ENCODE measurements at regions not wholly inside any gene's neighbourhood (a gene's known extent, or its start where the extent isn't known, plus 50 kb on each side); places are given as distances from the start of the nearest gene placed in this dataset.

GRCh38 chr2:181183878-181184542, 203.6 kb downstream of the UBE2E3 start:
- Histone ChIP-seq H3K79me2 (no peaks in the 10 kb centered on the region), H3K27me3 (no peaks in the 10 kb centered on the region), H3K4me3 (no peak overlapping the region), H3K36me3 (replicated peaks; ENCODE audit: insufficient read depth, low read depth) (no peaks in the 10 kb centered on the region), H3K9me3 (ENCODE audit: low read depth) (no peaks in the 10 kb centered on the region), H3K4me2 (no peak overlapping the region), H3K9me2 (replicated peaks; ENCODE audit: insufficient read depth) (no peaks in the 10 kb centered on the region), H4K20me1 (ENCODE audit: insufficient read depth, poor library complexity, severe bottlenecking) (no peaks in the 10 kb centered on the region), H3K4me1 (ENCODE audit: insufficient read depth) (no peaks in the 10 kb centered on the region), H2AFZ (no peak overlapping the region), H3K27ac (no peak overlapping the region)
- 87% methylated on average over 4 of the region's 4 CpGs for WGBS (ENCODE audit: low lambda C conversion rate, missing lambda C conversion rate)
- no peak for TF ChIP-seq EZH2phosphoT487 (IDR thresholded peaks at IDR 0.05; ENCODE audit: low read depth, severe bottlenecking, unreplicated experiment)
- TF ChIP-seq EZH2 (IDR thresholded peaks at IDR 0.05; ENCODE audit: borderline replicate concordance): no peak
- TF ChIP-seq CTCF (IDR thresholded peaks at IDR 0.05; ENCODE audit: poor library complexity): no peak
- no peak for DNase-seq (ENCODE audit: low spot score)

DNA sequence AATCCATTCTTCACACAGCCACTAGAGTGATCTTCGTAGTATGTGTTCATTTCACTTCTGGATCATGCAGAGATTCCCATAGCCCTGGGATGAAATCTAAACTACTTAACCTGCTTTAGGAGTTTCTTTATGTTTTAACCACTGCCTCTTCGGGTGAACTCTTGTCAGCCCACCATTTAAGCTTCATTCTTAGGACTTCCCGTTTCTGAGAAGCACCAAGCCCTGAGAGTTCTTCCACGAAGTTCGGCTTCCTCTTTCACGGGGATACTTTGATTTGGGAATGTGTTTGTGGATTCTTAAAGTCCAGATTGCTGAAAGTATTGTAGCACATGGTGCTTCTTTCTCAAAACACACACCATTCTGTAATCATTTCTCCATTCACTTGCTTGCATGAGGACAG, 205.0 kb downstream of the UBE2E3 start:
- no peak overlapping the region for H3K4me3 ChIP-seq
- H3K79me2 ChIP-seq: no peaks in the 10 kb centered on the region
- H3K4me1 ChIP-seq (ENCODE audit: insufficient read depth): no peaks in the 10 kb centered on the region
- no peaks in the 10 kb centered on the region for H4K20me1 ChIP-seq (ENCODE audit: insufficient read depth, poor library complexity, severe bottlenecking)
- no peak for DNase-seq (ENCODE audit: low spot score)
- WGBS (ENCODE audit: low lambda C conversion rate, missing lambda C conversion rate): 92% methylated on average over 6 of the region's 6 CpGs
- H3K27me3 ChIP-seq: no peaks in the 10 kb centered on the region
- no peak overlapping the region for H3K27ac ChIP-seq
- no peaks in the 10 kb centered on the region for H3K9me2 ChIP-seq (replicated peaks; ENCODE audit: insufficient read depth)
- TF ChIP-seq EZH2 (IDR thresholded peaks at IDR 0.05; ENCODE audit: borderline replicate concordance) (no peak), CTCF (IDR thresholded peaks at IDR 0.05; ENCODE audit: poor library complexity) (no peak)
- H3K9me3 ChIP-seq (ENCODE audit: low read depth): no peaks in the 10 kb centered on the region
- H3K4me2 ChIP-seq: no peak overlapping the region
- H2AFZ ChIP-seq: no peak overlapping the region
- no peaks in the 10 kb centered on the region for H3K36me3 ChIP-seq (replicated peaks; ENCODE audit: insufficient read depth, low read depth)

GRCh38 chr2:181185948-181186347, 205.5 kb downstream of the UBE2E3 start:
- H3K27ac ChIP-seq: no peak overlapping the region
- 86% methylated on average over 4 of the region's 4 CpGs for WGBS (ENCODE audit: low lambda C conversion rate, missing lambda C conversion rate)
- no peaks in the 10 kb centered on the region for H3K36me3 ChIP-seq (replicated peaks; ENCODE audit: insufficient read depth, low read depth)
- no peaks in the 10 kb centered on the region for H3K9me2 ChIP-seq (replicated peaks; ENCODE audit: insufficient read depth)
- DNase-seq (ENCODE audit: low spot score): no peak
- TF ChIP-seq CTCF (IDR thresholded peaks at IDR 0.05; ENCODE audit: poor library complexity) (no peak), EZH2phosphoT487 (IDR thresholded peaks at IDR 0.05; ENCODE audit: low read depth, severe bottlenecking, unreplicated experiment) (no peak), EZH2 (IDR thresholded peaks at IDR 0.05; ENCODE audit: borderline replicate concordance) (no peak)
- no peaks in the 10 kb centered on the region for H3K79me2 ChIP-seq
- H3K27me3 ChIP-seq: no peaks in the 10 kb centered on the region
- H2AFZ ChIP-seq: no peak overlapping the region
- no peak overlapping the region for H3K4me2 ChIP-seq
- H3K9me3 ChIP-seq (ENCODE audit: low read depth): no peaks in the 10 kb centered on the region
- H4K20me1 ChIP-seq (ENCODE audit: insufficient read depth, poor library complexity, severe bottlenecking): no peaks in the 10 kb centered on the region
- H3K4me1 ChIP-seq (ENCODE audit: insufficient read depth): no peaks in the 10 kb centered on the region
- no peak overlapping the region for H3K4me3 ChIP-seq

DNA sequence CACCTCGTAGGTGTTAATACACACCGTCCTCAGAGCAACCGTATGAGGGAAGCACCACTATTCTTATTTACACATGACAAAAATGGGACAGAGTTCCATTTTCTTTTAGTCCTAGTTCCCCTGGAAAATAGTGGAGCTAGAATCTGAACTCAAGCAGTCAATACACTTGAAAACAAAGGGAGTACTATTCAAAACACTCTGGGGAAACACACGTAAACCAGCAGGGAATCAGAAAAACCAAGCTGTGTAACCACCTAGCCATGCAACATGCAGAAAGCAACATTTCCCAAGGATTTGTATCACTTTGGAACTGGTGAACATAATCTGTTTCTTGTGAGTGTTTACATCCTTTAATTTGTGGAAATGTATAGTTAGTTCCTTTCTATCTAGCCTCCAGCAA, 208.2 kb downstream of the UBE2E3 start:
- no peaks in the 10 kb centered on the region for H3K9me2 ChIP-seq (replicated peaks; ENCODE audit: insufficient read depth)
- TF ChIP-seq CTCF (IDR thresholded peaks at IDR 0.05; ENCODE audit: poor library complexity): no peak
- TF ChIP-seq EZH2phosphoT487 (IDR thresholded peaks at IDR 0.05; ENCODE audit: low read depth, severe bottlenecking, unreplicated experiment): no peak
- no peak for TF ChIP-seq EZH2 (IDR thresholded peaks at IDR 0.05; ENCODE audit: borderline replicate concordance)
- no peak overlapping the region for H3K4me3 ChIP-seq
- H3K79me2 ChIP-seq: no peaks in the 10 kb centered on the region
- no peaks in the 10 kb centered on the region for H3K36me3 ChIP-seq (replicated peaks; ENCODE audit: insufficient read depth, low read depth)
- H3K27me3 ChIP-seq: no peaks in the 10 kb centered on the region
- H3K9me3 ChIP-seq (ENCODE audit: low read depth): no peaks in the 10 kb centered on the region
- no peaks in the 10 kb centered on the region for H3K4me1 ChIP-seq (ENCODE audit: insufficient read depth)
- no peak overlapping the region for H3K4me2 ChIP-seq
- WGBS (ENCODE audit: low lambda C conversion rate, missing lambda C conversion rate): 85% methylated on average over 4 of the region's 4 CpGs
- H3K27ac ChIP-seq: no peak overlapping the region
- H4K20me1 ChIP-seq (ENCODE audit: insufficient read depth, poor library complexity, severe bottlenecking): no peaks in the 10 kb centered on the region
- no peak for DNase-seq (ENCODE audit: low spot score)
- H2AFZ ChIP-seq: no peak overlapping the region

All from hepatocyte (in vitro differentiated cells).